HL-60 (cell line): ENCODE measurements at regions not wholly inside any gene's neighbourhood (a gene's known extent, or its start where the extent isn't known, plus 50 kb on each side); places are given as distances from the start of the nearest gene placed in this dataset.
"Not testable (repeated sequence)": the region's sequence is repeated elsewhere in the genome, so short reads cannot be mapped to it uniquely, and the experiment has no call there.

Experiments used
- CTCF ChIP-seq: IDR thresholded peaks from one replicate; pipeline ENCODE4 v1.5.1; 2011; ENCODE audit warnings: low read length, control low read depth, inconsistent platforms; ENCODE audit not compliant: insufficient read depth
- GABPA ChIP-seq: IDR thresholded peaks from 2 replicates; pipeline ENCODE4 v1.6.1; 2012; ENCODE audit warnings: low read depth
- POLR2AphosphoS5 ChIP-seq: IDR thresholded peaks from 2 replicates; pipeline ENCODE4 v1.6.1; 2012; ENCODE audit warnings: low read depth
- SPI1 ChIP-seq: IDR thresholded peaks from 2 replicates; pipeline ENCODE4 v1.6.1; 2012; ENCODE audit warnings: low read depth, mild to moderate bottlenecking, borderline replicate concordance
- TF ChIP-seq, protein P1 (sequence below): IDR thresholded peaks from 2 replicates; pipeline ENCODE4 v1.6.1; 2012; ENCODE audit warnings: low read depth; ENCODE audit not compliant: insufficient replicate concordance

DNA sequence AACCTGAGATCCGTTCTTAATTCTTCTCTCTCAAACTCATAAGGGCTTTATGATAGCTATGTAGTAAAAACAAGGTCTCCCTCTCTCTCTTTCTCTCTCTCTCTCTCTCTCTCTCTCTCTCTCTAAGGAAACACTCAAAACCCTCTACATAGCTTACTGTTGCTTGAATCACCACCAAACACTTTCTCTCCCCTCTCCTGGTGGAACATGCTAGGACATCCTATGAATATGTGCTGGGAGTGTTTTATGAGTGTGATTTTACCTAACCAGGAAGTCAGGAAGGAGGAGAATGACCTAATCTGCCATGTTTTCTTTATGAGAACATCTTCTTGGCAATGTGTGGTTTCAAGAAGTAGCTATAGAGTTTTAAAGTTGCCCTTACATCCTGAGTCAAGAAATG is 844.6 kb downstream of the TTLL7 start:
- TF ChIP-seq CTCF, GABPA, POLR2AphosphoS5, SPI1: not testable (repeated sequence)
- TF ChIP-seq, protein P1, sequence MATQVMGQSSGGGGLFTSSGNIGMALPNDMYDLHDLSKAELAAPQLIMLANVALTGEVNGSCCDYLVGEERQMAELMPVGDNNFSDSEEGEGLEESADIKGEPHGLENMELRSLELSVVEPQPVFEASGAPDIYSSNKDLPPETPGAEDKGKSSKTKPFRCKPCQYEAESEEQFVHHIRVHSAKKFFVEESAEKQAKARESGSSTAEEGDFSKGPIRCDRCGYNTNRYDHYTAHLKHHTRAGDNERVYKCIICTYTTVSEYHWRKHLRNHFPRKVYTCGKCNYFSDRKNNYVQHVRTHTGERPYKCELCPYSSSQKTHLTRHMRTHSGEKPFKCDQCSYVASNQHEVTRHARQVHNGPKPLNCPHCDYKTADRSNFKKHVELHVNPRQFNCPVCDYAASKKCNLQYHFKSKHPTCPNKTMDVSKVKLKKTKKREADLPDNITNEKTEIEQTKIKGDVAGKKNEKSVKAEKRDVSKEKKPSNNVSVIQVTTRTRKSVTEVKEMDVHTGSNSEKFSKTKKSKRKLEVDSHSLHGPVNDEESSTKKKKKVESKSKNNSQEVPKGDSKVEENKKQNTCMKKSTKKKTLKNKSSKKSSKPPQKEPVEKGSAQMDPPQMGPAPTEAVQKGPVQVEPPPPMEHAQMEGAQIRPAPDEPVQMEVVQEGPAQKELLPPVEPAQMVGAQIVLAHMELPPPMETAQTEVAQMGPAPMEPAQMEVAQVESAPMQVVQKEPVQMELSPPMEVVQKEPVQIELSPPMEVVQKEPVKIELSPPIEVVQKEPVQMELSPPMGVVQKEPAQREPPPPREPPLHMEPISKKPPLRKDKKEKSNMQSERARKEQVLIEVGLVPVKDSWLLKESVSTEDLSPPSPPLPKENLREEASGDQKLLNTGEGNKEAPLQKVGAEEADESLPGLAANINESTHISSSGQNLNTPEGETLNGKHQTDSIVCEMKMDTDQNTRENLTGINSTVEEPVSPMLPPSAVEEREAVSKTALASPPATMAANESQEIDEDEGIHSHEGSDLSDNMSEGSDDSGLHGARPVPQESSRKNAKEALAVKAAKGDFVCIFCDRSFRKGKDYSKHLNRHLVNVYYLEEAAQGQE: not testable (repeated sequence)
